ENCODE measurements at regions not wholly inside any gene's neighbourhood (a gene's known extent, or its start where the extent isn't known, plus 50 kb on each side); places are given as distances from the start of the nearest gene placed in this dataset.

GRCh38 chr18:56217406-56217805 lies 421.0 kb downstream of the TXNL1 start:
- Histone ChIP-seq H3K79me2 (ENCODE audit: insufficient read depth, low read length) (no peaks in the 10 kb centered on the region), H3K14ac (ENCODE audit: insufficient read depth, low read length) (no peak overlapping the region), H3T11ph (ENCODE audit: low read length) (no peak overlapping the region), H2AK5ac (ENCODE audit: insufficient read length, low read length) (no peak overlapping the region), H4K5ac (ENCODE audit: insufficient read length, low read depth, low read length) (no peak overlapping the region), H4K8ac (replicated peaks; ENCODE audit: insufficient read length, low read depth, low read length) (no peak overlapping the region), H3K18ac (ENCODE audit: insufficient read length, low read depth, low read length) (no peak overlapping the region), H3K9ac (ENCODE audit: extremely low read depth, insufficient read length, low read length) (no peak overlapping the region), H3K23ac (ENCODE audit: insufficient read length, low read depth, low read length) (no peak overlapping the region), H3K79me1 (ENCODE audit: insufficient read depth, low read depth, low read length, poor library complexity, severe bottlenecking) (no peaks in the 10 kb centered on the region), H3K27me3 (ENCODE audit: insufficient read depth, low read length) (no peaks in the 10 kb centered on the region), H2BK15ac (ENCODE audit: low read depth, low read length) (no peak overlapping the region), H2BK20ac (ENCODE audit: low read depth, low read length, poor library complexity, severe bottlenecking) (no peak overlapping the region), H4K20me1 (ENCODE audit: control insufficient read depth, insufficient read depth, insufficient read length) (no peaks in the 10 kb centered on the region), H2BK120ac (ENCODE audit: low read depth, low read length, poor library complexity, severe bottlenecking) (no peak overlapping the region), H3K9me3 (ENCODE audit: control insufficient read depth, low read depth, low read length) (no peaks in the 10 kb centered on the region), H3K4me1 (ENCODE audit: insufficient read depth, low read length) (no peaks in the 10 kb centered on the region), H3K27ac (ENCODE audit: insufficient read length, low read depth, low read length) (no peak overlapping the region), H2BK12ac (ENCODE audit: insufficient read length, low read depth, low read length) (no peak overlapping the region), H4K91ac (ENCODE audit: insufficient read length, low read depth, low read length) (no peak overlapping the region), H3K23me2 (ENCODE audit: insufficient read length, low read depth, low read length, poor library complexity, severe bottlenecking) (no peaks in the 10 kb centered on the region), H3K4ac (ENCODE audit: low read depth, low read length) (no peak overlapping the region), H2BK5ac (ENCODE audit: insufficient read length, low read length) (no peak overlapping the region), H3K56ac (ENCODE audit: insufficient read length, low read depth, low read length) (no peak overlapping the region), H3K4me2 (ENCODE audit: insufficient read depth, insufficient read length, low read length) (no peak overlapping the region), H2AFZ (ENCODE audit: low read length) (no peak overlapping the region)
- no peaks in the 10 kb centered on the region for H3K9me3 Mint-ChIP-seq
- no peak overlapping the region for H3K27ac Mint-ChIP-seq
- no peak overlapping the region for H3K4me3 Mint-ChIP-seq
- H3K4me1 Mint-ChIP-seq = peaks cover 2% of the 10 kb centered on the region in 2 experiments; a peak in 2 of 4 replicates
- no peak for DNase-seq
- no CpG with 5 or more reads among the region's 1 CpG for WGBS (ENCODE audit: extremely low coverage, insufficient read length, low lambda C conversion rate)
- H3K27me3 Mint-ChIP-seq (ENCODE audit: low read depth) = no peaks in the 10 kb centered on the region
- TF ChIP-seq CTCF (conservative IDR thresholded peaks at IDR 0.05) = no peak
- no peaks in the 10 kb centered on the region; a peak in 1 of 7 replicates for H3K36me3 Mint-ChIP-seq (ENCODE audit: insufficient read depth in 1 of 3, low read depth in 3 of 3)
